ES-I3 (cell line): ENCODE measurements at regions not wholly inside any gene's neighbourhood (a gene's known extent, or its start where the extent isn't known, plus 50 kb on each side); places are given as distances from the start of the nearest gene placed in this dataset.

Experiments used
- H3K36me3 ChIP-seq: 2 replicates; pipeline ENCODE4 v1.6.1; 2013; ENCODE audit warnings: mild to moderate bottlenecking, low read length, control low read depth, moderate library complexity; ENCODE audit not compliant: insufficient read depth
- H3K4me1 ChIP-seq: 2 replicates; pipeline ENCODE4 v1.6.1; 2013; ENCODE audit warnings: mild to moderate bottlenecking, control low read depth, low read length; ENCODE audit not compliant: insufficient read depth
- H3K9ac ChIP-seq: 2 replicates; pipeline ENCODE4 v1.6.1; 2013; ENCODE audit warnings: low read depth, mild to moderate bottlenecking, low read length, moderate library complexity
- H3K9me3 ChIP-seq: 2 replicates; pipeline ENCODE4 v1.6.1; 2013; ENCODE audit warnings: mild to moderate bottlenecking, low read length, moderate library complexity; ENCODE audit not compliant: control insufficient read depth, insufficient read depth

DNA sequence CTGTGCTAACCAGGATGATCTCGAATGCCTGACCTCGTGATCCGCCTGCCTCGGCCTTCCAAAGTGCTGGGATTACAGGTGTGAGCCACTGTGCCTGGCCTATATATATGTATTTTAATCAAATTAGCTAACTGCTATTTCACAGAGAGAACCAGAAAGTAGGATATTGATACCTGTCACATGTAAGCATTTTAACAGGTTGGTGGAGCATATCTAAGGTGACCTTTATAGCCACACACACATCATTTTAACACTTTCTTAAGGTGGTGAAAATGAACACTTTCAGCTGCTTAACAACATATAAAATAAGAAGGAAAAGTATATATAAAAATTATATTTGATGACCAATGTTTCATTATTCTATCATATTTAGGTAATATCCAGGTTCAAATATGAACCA, 57.0 kb upstream of the ATF7IP start:
- H3K9me3 ChIP-seq: no peaks in the 10 kb centered on the region
- no peaks in the 10 kb centered on the region for H3K4me1 ChIP-seq
- no peaks in the 10 kb centered on the region for H3K36me3 ChIP-seq
- H3K9ac ChIP-seq: no peak overlapping the region

DNA sequence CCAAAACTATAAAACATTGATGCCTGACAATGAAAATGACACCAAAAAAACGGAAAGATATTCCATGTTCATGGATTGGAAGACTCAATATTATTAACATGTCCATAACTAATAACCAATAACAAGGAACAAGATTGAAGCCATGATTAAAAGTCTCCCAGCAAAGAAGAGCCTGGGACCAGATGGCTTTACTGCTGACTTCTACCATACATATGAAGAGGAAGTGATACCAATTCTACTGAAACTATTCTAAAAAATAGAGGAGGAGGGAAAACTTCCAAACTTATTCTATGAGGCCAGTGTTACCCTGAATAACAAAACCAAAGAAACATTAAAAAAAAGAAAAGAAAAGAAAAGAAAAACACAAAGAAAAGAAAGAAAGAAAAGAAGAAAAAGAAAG, 54.6 kb upstream of the ATF7IP start:
- no peaks in the 10 kb centered on the region for H3K9me3 ChIP-seq
- no peaks in the 10 kb centered on the region for H3K4me1 ChIP-seq
- H3K9ac ChIP-seq: no peak overlapping the region
- H3K36me3 ChIP-seq: no peaks in the 10 kb centered on the region

DNA sequence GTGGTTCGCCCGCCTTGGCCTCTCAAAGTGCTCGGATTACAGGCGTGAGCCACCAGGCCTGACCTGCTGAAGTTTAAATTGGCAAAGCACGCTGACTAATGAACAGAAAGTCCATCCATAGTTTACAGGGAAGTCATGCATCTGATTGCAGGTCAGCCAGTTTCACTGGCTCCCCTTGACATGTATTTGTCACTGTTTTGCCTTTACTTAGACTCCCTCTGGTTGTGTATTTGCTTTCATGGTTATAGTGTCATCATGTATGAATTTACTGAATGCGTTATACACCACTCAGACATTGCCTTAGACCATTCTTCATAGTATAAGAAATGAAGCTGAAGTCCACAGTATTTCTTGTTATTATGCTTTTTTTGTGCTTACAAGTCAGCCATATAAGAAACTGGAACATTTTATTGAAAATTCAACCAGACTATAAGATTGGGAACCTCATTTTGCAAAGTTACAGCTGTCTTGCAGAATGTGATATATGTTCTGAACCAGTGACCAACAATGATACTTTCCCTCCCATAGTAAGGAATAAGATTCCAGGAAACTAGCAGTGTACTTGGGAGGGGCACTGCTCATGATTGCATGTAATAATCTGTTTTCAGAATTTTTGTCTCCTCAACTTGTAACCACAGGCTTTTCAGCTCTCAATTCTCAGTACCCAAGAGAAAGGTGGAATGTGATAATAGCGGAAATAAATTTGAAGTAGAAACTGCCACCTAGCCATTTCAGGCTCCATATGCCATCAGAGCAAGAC, 51.9 kb upstream of the ATF7IP start:
- no peaks in the 10 kb centered on the region for H3K36me3 ChIP-seq
- no peaks in the 10 kb centered on the region for H3K9me3 ChIP-seq
- H3K9ac ChIP-seq: no peak overlapping the region
- no peaks in the 10 kb centered on the region for H3K4me1 ChIP-seq

DNA sequence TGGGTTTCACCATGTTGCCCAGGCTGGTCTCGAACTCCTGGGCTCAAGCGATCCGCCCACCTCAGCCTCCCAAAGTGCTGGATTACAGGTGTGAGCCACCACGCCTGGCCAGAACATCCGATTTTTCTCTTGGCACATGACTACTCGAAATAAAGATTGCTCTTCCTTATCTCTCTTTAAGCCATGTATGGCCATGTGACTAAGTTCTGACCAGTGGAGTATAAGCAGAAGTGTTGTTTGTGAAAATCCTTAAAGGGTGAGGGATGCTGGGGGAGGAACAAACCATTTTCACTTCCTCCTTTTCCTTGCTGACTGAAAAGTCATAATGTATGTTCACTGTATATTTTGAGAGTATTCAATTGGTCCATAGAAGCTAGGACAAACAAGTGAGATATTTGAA, 50.7 kb upstream of the ATF7IP start:
- no peak overlapping the region for H3K9ac ChIP-seq
- no peaks in the 10 kb centered on the region for H3K9me3 ChIP-seq
- no peaks in the 10 kb centered on the region for H3K36me3 ChIP-seq
- H3K4me1 ChIP-seq: no peaks in the 10 kb centered on the region

- H3K36me3 ChIP-seq: no peaks in the 10 kb centered on the region
- H3K9ac ChIP-seq: no peak overlapping the region
- no peaks in the 10 kb centered on the region for H3K4me1 ChIP-seq
- H3K9me3 ChIP-seq: no peaks in the 10 kb centered on the region
These were observed 50.0 kb upstream of the ATF7IP start for GRCh38 chr12:14315501-14315900.
